NB4 (cell line): ENCODE measurements at regions not wholly inside any gene's neighbourhood (a gene's known extent, or its start where the extent isn't known, plus 50 kb on each side); places are given as distances from the start of the nearest gene placed in this dataset.

ENCODE experiments used
- DNase-seq: peaks from one replicate; pipeline ENCODE4 v3.0.0; 2010; ENCODE audit warnings: low read depth
- H3K4me3 ChIP-seq: one replicate; pipeline ENCODE4 v1.5.1; 2011; ENCODE audit warnings: mild to moderate bottlenecking, low read depth, low read length, moderate library complexity
- CTCF ChIP-seq: IDR thresholded peaks from one replicate; pipeline ENCODE4 v1.5.1; 2012; ENCODE audit warnings: low read depth, low read length
- MAX ChIP-seq: IDR thresholded peaks from 2 replicates; pipeline ENCODE4 v1.6.1; 2011; ENCODE audit warnings: low read depth, low read length
- MYC ChIP-seq: IDR thresholded peaks from 2 replicates; pipeline ENCODE4 v1.6.1; 2011; ENCODE audit warnings: low read depth, low read length
- POLR2A ChIP-seq: IDR thresholded peaks from 2 replicates; pipeline ENCODE4 v1.6.1; 2011; ENCODE audit warnings: mild to moderate bottlenecking; ENCODE audit not compliant: insufficient read length; ENCODE audit errors: extremely low read depth

- TF ChIP-seq CTCF (no peak), POLR2A (no peak)
- H3K4me3 ChIP-seq, result no peak overlapping the region
- DNase-seq, result no peak
These were observed 123.3 kb upstream of the ERCC6L2 start for GRCh38 chr9:95752129-95752731.

GRCh38 chr9:95751520-95751790 is 124.0 kb upstream of the ERCC6L2 start:
- H3K4me3 ChIP-seq, result no peak overlapping the region
- TF ChIP-seq MAX (no peak), CTCF (no peak), MYC (no peak), POLR2A (no peak)
- DNase-seq, result no peak

- no peak for DNase-seq
- no peak overlapping the region for H3K4me3 ChIP-seq
- TF ChIP-seq POLR2A (no peak), MAX (no peak), MYC (no peak)
These were observed 124.6 kb upstream of the ERCC6L2 start for GRCh38 chr9:95750725-95751519.

GRCh38 chr9:95749493-95749892 is 126.0 kb upstream of the ERCC6L2 start:
- no peak for DNase-seq
- TF ChIP-seq MAX (no peak), CTCF (no peak), MYC (no peak), POLR2A (no peak)
- H3K4me3 ChIP-seq, result no peak overlapping the region

- no peak for DNase-seq
- H3K4me3 ChIP-seq, result no peak overlapping the region
- TF ChIP-seq MYC (no peak), MAX (no peak), CTCF (no peak), POLR2A (no peak)
These were observed 128.9 kb upstream of the ERCC6L2 start for GRCh38 chr9:95746408-95747180.

GRCh38 chr9:95742821-95743220 is 132.7 kb upstream of the ERCC6L2 start:
- TF ChIP-seq MYC (no peak), MAX (no peak), POLR2A (no peak), CTCF (no peak)
- DNase-seq, result no peak
- no peak overlapping the region for H3K4me3 ChIP-seq
